ENCODE measurements at regions not wholly inside any gene's neighbourhood (a gene's known extent, or its start where the extent isn't known, plus 50 kb on each side); places are given as distances from the start of the nearest gene placed in this dataset.

- TF ChIP-seq YY1 (IDR thresholded peaks at IDR 0.05) (no peak), SP1 (IDR thresholded peaks at IDR 0.05) (no peak), EGR1 (IDR thresholded peaks at IDR 0.05; ENCODE audit: low read depth in 2 of 2) (no peak), FOXA1 (IDR thresholded peaks at IDR 0.05) (no peak), GABPA (IDR thresholded peaks at IDR 0.05 in 1 of 2, conservative IDR thresholded peaks at IDR 0.05 in 1 of 2) (no peak)
- TF ChIP-seq, protein P1, sequence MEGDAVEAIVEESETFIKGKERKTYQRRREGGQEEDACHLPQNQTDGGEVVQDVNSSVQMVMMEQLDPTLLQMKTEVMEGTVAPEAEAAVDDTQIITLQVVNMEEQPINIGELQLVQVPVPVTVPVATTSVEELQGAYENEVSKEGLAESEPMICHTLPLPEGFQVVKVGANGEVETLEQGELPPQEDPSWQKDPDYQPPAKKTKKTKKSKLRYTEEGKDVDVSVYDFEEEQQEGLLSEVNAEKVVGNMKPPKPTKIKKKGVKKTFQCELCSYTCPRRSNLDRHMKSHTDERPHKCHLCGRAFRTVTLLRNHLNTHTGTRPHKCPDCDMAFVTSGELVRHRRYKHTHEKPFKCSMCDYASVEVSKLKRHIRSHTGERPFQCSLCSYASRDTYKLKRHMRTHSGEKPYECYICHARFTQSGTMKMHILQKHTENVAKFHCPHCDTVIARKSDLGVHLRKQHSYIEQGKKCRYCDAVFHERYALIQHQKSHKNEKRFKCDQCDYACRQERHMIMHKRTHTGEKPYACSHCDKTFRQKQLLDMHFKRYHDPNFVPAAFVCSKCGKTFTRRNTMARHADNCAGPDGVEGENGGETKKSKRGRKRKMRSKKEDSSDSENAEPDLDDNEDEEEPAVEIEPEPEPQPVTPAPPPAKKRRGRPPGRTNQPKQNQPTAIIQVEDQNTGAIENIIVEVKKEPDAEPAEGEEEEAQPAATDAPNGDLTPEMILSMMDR (IDR thresholded peaks at IDR 0.05; ENCODE audit: low read depth, low read length, missing input control): no peak
These were observed 615.2 kb downstream of the MATN1 start for GRCh38 chr1:30108186-30108585.
